ENCODE measurements at regions not wholly inside any gene's neighbourhood (a gene's known extent, or its start where the extent isn't known, plus 50 kb on each side); places are given as distances from the start of the nearest gene placed in this dataset.

DNA sequence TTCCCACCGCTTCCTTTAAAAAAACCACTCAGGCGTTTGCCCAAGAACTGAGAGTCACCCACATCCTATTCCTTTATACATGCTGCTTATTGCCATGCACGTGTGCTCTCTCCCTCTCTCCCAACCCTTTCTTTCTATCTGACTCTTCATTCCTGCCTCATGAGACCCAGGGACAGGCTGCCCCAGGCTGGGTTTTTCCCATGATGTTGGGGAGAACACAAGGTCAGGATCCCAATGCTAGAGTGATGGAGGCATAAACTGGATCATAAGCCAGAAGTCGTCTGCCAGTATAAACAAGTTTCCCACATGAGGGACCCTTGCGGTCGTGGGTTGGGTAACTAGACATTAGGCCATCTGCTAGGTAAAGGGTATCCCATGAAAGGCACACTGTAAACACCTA lies 64.9 kb downstream of the CD2 start:
- no peaks in the 10 kb centered on the region for H3K4me1 ChIP-seq (ENCODE audit: control insufficient read depth, insufficient read depth, low read length)
- H3K14ac ChIP-seq (replicated peaks; ENCODE audit: low read depth, low read length): no peak overlapping the region
- H4K91ac ChIP-seq (ENCODE audit: insufficient read depth, low read depth, low read length): no peak overlapping the region
- intact Hi-C loops (cut with micrococcal nuclease): no loop called here
- H3K9ac ChIP-seq (ENCODE audit: low read depth, low read length): no peak overlapping the region
- 45% methylated on average over 2 of the region's 6 CpGs; no CpG with 5 or more reads in 1 of the 2 experiments for WGBS, 2 experiments (ENCODE audit: extremely low coverage in 2 of 2, insufficient read length in 1 of 2)
- in situ Hi-C loops (cut with MboI; ENCODE audit: low sequenced_read_pairs): no loop called here
- no peak overlapping the region for H2BK20ac ChIP-seq (ENCODE audit: low read depth, low read length)
- no peak overlapping the region for H3K56ac ChIP-seq (ENCODE audit: extremely low read depth, insufficient read depth, low read length)
- ChIA-PET POLR2A (ENCODE audit: unreplicated experiment) (no interaction called here), CTCF (no interaction called here)
- no peak overlapping the region for H3K23ac ChIP-seq (ENCODE audit: low read depth, low read length)
- DNase-seq (no peak), ATAC-seq (ENCODE audit: low read depth) (no peak)
- dilution Hi-C loops (cut with HindIII; ENCODE audit: low sequenced_read_pairs, unreplicated experiment): no loop called here
- H3K36me3 ChIP-seq (ENCODE audit: control insufficient read depth, insufficient read depth, low read length): no peaks in the 10 kb centered on the region
- no peak overlapping the region for H3K27ac ChIP-seq (ENCODE audit: insufficient read depth, low read length)
- no peak overlapping the region for H2AK9ac ChIP-seq (replicated peaks; ENCODE audit: low read depth, low read length, poor library complexity)
- no peak overlapping the region for H3K4me2 ChIP-seq (ENCODE audit: low read depth, low read length)
- H2BK120ac ChIP-seq (ENCODE audit: low read depth, low read length): no peak overlapping the region
- H2AK5ac ChIP-seq (ENCODE audit: low read depth, low read length): no peak overlapping the region
- H3K18ac ChIP-seq (ENCODE audit: low read depth, low read length): no peak overlapping the region
- H2AFZ ChIP-seq (replicated peaks; ENCODE audit: low read length, poor library complexity): no peak overlapping the region
- no TSS peak for BruUV-seq (replicated peaks)
- no peak overlapping the region for H3K4ac ChIP-seq (ENCODE audit: low read depth, low read length)
- H4K8ac ChIP-seq (ENCODE audit: low read depth in 2 of 2, low read length in 2 of 2): no peak overlapping the region
- no peaks in the 10 kb centered on the region for H3K79me1 ChIP-seq (ENCODE audit: low read depth in 1 of 2, low read length in 2 of 2)
- no peak overlapping the region for H2BK15ac ChIP-seq (ENCODE audit: low read depth, low read length)
- no peak overlapping the region for H2BK5ac ChIP-seq (ENCODE audit: low read depth, low read length, poor library complexity, severe bottlenecking)
- no peak overlapping the region for H4K5ac ChIP-seq (ENCODE audit: low read depth, low read length)
- no peaks in the 10 kb centered on the region for H3K9me1 ChIP-seq (ENCODE audit: insufficient read depth, low read length)
- TF ChIP-seq NFE2L2 (IDR thresholded peaks at IDR 0.05; ENCODE audit: low read depth, low read length) (no peak), RAD21 (IDR thresholded peaks at IDR 0.05; ENCODE audit: low read length) (no peak), RCOR1 (IDR thresholded peaks at IDR 0.05; ENCODE audit: insufficient replicate concordance, low read length) (no peak), MAZ (IDR thresholded peaks at IDR 0.05; ENCODE audit: borderline replicate concordance, low read depth, low read length) (no peak), POLR2A (IDR thresholded peaks at IDR 0.05; ENCODE audit: low read depth, low read length) (no peak), FOS (IDR thresholded peaks at IDR 0.05; ENCODE audit: low read depth, low read length) (no peak), MAFK (IDR thresholded peaks at IDR 0.05; ENCODE audit: low read depth, low read length) (no peak), CEBPB (IDR thresholded peaks at IDR 0.05; ENCODE audit: low read depth, low read length) (no peak), MXI1 (IDR thresholded peaks at IDR 0.05; ENCODE audit: borderline replicate concordance, low read depth, low read length) (no peak), ELK1 (IDR thresholded peaks at IDR 0.05; ENCODE audit: borderline replicate concordance, low read depth, low read length) (no peak), CHD1 (IDR thresholded peaks at IDR 0.05; ENCODE audit: low read depth, low read length) (no peak), RFX5 (IDR thresholded peaks at IDR 0.05; ENCODE audit: low read depth, low read length) (no peak), BHLHE40 (IDR thresholded peaks at IDR 0.05; ENCODE audit: low read depth, low read length) (no peak), CTCF (conservative IDR thresholded peaks at IDR 0.05; ENCODE audit: low read depth, low read length) (no peak), SMC3 (IDR thresholded peaks at IDR 0.05; ENCODE audit: low read depth, low read length) (no peak), USF2 (IDR thresholded peaks at IDR 0.05; ENCODE audit: low read depth, low read length) (no peak)
- H3K4me3 ChIP-seq (ENCODE audit: insufficient read depth, low read depth, low read length): no peak overlapping the region
- H4K20me1 ChIP-seq (ENCODE audit: insufficient read depth, low read length): no peaks in the 10 kb centered on the region
- no peaks in the 10 kb centered on the region for H3K9me3 ChIP-seq (ENCODE audit: control insufficient read depth, insufficient read depth, low read length)
- H3K27me3 ChIP-seq (ENCODE audit: control insufficient read depth, insufficient read depth, low read length): no peaks in the 10 kb centered on the region

All from IMR-90 (cell line).